ENCODE measurements at regions not wholly inside any gene's neighbourhood (a gene's known extent, or its start where the extent isn't known, plus 50 kb on each side); places are given as distances from the start of the nearest gene placed in this dataset.
"Not testable (repeated sequence)": the region's sequence is repeated elsewhere in the genome, so short reads cannot be mapped to it uniquely, and the experiment has no call there.

- no peak for DNase-seq
Measured at GRCh38 chr2:226573158-226573557, 226.5 kb downstream of the IRS1 start.

DNA sequence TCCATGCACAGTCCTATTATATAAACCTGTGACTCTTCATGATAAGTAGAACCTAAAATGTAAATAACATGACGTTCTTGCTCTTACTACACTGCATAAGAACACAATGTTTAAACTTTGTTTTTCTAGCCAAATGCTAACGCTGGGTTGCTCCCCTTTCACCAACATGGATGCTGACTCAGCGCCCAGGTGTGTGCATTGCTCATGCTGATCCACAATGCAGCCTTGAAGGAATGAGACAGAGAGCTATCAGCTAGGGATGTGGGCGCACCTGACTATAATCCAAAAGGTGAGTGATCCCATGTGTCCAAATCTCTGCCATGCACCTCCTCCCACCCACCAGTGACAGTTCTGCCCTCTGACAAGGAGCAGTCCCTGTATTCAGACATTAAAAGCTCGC is 235.0 kb downstream of the IRS1 start:
- no peak for DNase-seq

DNA sequence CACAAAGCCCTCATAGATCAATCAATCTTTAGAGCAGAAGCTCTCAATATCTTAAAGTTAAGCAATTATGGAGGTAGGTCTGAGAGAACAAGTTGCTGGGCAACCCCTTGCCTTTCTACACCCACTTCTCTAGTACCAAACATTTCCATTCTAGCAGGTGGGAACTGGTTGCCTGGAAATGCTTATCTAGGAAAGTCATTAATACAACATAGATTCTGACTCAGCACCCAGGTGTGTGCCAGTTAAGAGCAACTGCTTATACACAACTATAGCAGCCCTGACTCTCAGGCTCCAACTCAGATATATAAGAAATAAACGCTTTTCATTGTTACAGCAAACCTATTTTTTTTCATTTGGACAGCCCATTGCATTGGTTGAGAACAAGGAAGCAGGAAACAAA is 237.7 kb downstream of the IRS1 start:
- DNase-seq = no peak

- DNase-seq = no peak
Measured at GRCh38 chr2:226560325-226560724, 239.3 kb downstream of the IRS1 start.

GRCh38 chr2:226559536-226559935 is 240.1 kb downstream of the IRS1 start:
- no peak for DNase-seq

DNA sequence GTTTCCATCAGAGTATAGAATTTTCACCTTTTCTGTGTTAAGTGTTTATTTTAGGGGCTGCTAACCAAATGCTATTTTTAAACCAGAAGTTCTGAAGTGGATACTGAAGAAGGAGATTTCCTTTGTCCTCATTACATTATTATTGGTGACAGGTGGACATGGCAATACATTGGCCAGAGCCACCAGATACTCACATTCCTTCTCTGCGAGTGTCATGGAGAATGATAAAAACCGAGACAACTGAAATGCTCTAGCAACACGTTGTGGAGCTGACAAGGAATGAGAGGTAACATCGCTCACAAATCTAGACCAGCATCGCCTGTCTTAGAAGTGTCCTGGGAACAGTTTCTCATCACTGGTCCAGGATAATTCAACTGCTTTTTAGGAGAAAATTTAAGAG is 241.2 kb downstream of the IRS1 start:
- no peak for DNase-seq

GRCh38 chr2:226556050-226556449 is 243.6 kb downstream of the IRS1 start:
- DNase-seq = no peak

GRCh38 chr2:226554701-226555100 is 244.9 kb downstream of the IRS1 start:
- no peak for DNase-seq

GRCh38 chr2:226553333-226553732 is 246.3 kb downstream of the IRS1 start:
- DNase-seq = no peak

DNA sequence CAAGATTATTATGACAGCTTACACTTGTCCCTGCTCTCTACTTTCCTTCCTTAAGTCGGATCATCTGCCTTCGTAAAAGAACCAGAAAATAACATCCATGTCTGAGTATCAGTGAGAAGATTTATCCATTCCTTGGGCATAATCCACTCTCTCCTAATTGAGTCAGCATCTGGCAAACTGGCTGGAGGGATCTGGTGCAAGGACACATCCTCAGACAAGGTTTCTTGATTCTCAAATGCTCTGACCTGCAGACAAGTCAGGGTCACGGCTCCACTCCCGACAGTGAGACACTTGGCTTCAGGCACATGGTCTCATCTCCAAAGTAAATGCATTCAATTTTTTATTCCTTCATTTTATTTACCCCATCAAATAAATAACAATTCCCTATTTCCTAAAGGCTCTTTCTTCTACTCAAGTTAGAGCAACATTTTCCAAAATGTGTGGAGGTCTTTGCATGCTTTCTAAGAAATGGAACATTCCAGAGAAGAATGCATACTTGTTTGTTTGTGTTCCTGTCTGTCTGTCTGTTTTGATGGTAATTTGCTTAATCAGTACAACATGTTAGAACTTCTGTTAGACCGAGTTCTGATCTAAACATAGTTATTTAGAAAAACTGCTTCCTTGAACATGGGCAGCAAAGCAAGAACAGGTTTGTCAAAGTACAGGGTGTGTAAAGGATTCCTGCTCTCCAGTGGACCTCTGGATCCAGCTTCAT is 246.9 kb downstream of the IRS1 start:
- DNase-seq = no peak

GRCh38 chr2:226551522-226552250 is 247.9 kb downstream of the IRS1 start:
- no peak for DNase-seq

GRCh38 chr2:226550801-226551200 is 248.8 kb downstream of the IRS1 start:
- DNase-seq = no peak

- no peak for DNase-seq
Measured at GRCh38 chr2:226548732-226549131, 250.9 kb downstream of the IRS1 start.

DNA sequence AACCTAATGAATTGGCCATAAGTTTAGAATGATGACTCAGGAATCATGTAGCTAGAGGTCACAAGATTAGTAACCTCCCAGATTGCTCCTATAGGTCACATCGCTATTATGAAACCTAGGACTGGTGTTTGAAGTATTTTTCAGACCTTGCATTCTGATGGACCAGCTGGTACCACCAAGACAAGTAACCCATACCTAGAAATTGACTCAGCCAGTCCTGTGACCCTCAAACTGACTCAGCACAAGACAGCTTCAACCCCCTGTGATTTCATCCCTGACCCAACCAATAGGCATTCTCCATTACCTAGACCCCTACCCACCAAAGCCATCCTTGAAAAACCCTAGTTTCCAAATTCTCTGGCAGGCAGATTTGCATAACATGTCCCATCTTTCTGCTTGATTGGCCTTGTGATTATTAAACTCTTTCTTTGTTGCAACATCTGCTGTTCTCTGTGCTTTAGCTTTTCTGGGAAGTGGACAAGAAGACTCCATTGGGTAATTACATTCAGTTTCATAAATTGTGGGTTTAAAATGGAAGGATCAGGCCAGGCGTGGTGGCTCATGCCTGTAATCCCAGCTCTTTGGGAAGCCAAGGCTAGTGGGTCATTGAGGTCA is 254.9 kb downstream of the IRS1 start:
- DNase-seq = no peak

DNA sequence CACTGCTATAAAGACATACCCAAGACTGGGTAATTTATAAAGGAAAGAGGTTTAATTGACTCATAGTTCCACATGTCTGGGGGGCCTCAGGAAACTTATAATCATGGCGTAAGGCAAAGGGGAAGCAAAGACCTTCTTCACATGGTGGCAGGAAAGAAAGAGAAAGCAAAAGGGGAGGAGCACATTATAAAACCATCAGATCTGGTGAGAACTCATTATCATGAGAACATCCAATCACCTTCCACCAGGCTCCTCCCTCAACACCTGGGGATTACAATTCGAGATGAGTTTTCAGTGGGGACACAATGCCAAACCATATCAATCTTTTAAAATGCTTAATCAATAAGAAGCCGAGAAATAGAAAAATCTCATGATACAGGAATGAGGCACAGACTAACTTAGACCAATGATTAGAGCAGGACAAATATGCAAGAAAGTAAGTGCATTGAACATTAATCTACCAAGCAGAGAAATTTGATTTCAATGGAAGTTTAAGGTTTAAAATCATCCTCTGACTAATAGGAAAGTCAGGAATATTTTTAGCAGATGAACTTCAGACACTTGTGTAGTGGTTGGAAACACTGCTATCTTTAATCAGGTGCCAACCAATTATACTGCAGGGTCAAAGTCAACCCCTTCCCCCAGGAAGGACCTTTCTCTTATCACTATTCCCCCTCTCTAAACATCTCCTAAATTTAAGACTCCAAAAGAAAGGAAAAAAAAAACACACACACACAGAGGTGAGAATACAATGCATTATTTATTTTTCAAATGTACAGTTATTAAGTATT is 259.2 kb downstream of the IRS1 start:
- no peak for DNase-seq

GRCh38 chr2:226536410-226536809 is 263.2 kb downstream of the IRS1 start:
- no peak for DNase-seq

GRCh38 chr2:226532976-226533375 is 266.6 kb downstream of the IRS1 start:
- not testable (repeated sequence) for DNase-seq

DNA sequence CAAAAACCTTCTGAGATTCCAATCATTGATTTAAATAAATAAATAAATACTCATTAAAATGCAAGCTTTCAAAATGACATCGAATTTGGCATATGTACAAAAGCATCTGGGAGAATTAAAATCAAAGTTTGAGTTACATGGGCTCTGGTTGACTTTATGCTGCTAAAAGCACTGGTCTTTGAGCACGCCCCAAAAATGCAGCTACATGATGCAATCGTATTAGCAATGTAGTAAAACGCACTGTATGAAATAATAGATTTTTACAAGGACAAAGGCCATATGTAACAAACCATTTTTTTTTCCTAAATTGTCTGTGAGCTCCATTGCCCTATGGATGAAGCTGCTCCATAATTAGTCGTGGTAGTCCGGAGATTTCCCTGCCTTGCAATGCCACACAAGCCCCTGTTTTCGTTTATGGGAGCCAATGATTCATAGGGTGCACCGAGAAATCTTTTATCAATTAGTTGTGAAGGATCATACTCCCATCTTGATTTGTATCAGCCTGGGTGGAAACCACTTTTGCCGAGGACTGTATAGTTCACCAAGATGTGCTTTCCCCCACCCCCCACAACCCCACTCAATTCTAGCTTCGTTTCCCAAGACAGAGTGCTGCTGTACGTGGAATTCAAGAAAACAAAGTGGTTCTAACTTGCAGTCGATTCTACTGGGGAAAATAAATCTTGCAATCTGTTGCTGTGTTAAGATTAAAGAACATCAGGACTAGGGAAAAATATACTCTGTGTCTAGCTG is 268.4 kb downstream of the IRS1 start:
- DNase-seq = no peak

- DNase-seq = no peak
Measured at GRCh38 chr2:226529556-226529955, 270.1 kb downstream of the IRS1 start.

GRCh38 chr2:226526716-226527115 is 272.9 kb downstream of the IRS1 start:
- DNase-seq = no peak

- no peak for DNase-seq
Measured at GRCh38 chr2:226524381-226524843, 275.2 kb downstream of the IRS1 start.

GRCh38 chr2:226520723-226521122 is 278.9 kb downstream of the IRS1 start:
- no peak for DNase-seq

Data from CD4-positive, alpha-beta T cell treated with Interleukin-17A for 4 hours (primary cell).